ENCODE measurements at regions not wholly inside any gene's neighbourhood (a gene's known extent, or its start where the extent isn't known, plus 50 kb on each side); places are given as distances from the start of the nearest gene placed in this dataset.

- DNase-seq (ENCODE audit: low read depth, low spot score) (no peak), FAIRE-seq (no peak)
- Histone ChIP-seq H3K79me2 (ENCODE audit: control insufficient read depth, insufficient read depth, low read length) (no peaks in the 10 kb centered on the region), H3K4me2 (ENCODE audit: control insufficient read depth, extremely low read depth, insufficient read depth, low read depth, low read length) (no peak overlapping the region), H3K9me1 (ENCODE audit: control insufficient read depth, extremely low read depth, insufficient read depth, low read length) (no peaks in the 10 kb centered on the region), H2AFZ (ENCODE audit: control insufficient read depth, low read length) (no peak overlapping the region), H3K27ac (ENCODE audit: control insufficient read depth, insufficient read depth, low read length) (no peak overlapping the region), H4K20me1 (ENCODE audit: control insufficient read depth, extremely low read depth, insufficient read depth, low read length) (no peaks in the 10 kb centered on the region), H3K27me3 (ENCODE audit: control insufficient read depth, extremely low read depth, insufficient read depth, low read length) (no peaks in the 10 kb centered on the region), H3K9me3 (ENCODE audit: control insufficient read depth, low read depth, low read length) (no peaks in the 10 kb centered on the region), H3K9ac (ENCODE audit: control insufficient read depth, extremely low read depth, insufficient read depth, low read length) (no peak overlapping the region), H3K4me1 (ENCODE audit: control insufficient read depth, extremely low read depth, insufficient read depth, low read length) (no peaks in the 10 kb centered on the region), H3K4me3 (ENCODE audit: control insufficient read depth in 2 of 3, extremely low read depth in 1 of 3, insufficient read depth in 2 of 3, low read depth in 1 of 3, low read length in 3 of 3) (no peak overlapping the region), H3K36me3 (ENCODE audit: control insufficient read depth in 2 of 2, extremely low read depth in 1 of 2, insufficient read depth in 2 of 2, low read length in 2 of 2) (no peaks in the 10 kb centered on the region)
- TF ChIP-seq, protein P1, sequence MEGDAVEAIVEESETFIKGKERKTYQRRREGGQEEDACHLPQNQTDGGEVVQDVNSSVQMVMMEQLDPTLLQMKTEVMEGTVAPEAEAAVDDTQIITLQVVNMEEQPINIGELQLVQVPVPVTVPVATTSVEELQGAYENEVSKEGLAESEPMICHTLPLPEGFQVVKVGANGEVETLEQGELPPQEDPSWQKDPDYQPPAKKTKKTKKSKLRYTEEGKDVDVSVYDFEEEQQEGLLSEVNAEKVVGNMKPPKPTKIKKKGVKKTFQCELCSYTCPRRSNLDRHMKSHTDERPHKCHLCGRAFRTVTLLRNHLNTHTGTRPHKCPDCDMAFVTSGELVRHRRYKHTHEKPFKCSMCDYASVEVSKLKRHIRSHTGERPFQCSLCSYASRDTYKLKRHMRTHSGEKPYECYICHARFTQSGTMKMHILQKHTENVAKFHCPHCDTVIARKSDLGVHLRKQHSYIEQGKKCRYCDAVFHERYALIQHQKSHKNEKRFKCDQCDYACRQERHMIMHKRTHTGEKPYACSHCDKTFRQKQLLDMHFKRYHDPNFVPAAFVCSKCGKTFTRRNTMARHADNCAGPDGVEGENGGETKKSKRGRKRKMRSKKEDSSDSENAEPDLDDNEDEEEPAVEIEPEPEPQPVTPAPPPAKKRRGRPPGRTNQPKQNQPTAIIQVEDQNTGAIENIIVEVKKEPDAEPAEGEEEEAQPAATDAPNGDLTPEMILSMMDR (optimal IDR thresholded peaks at IDR 0.05 in 1 of 3, IDR thresholded peaks at IDR 0.05 in 1 of 3, conservative IDR thresholded peaks at IDR 0.05 in 1 of 3; ENCODE audit: extremely low read depth in 1 of 3, insufficient read depth in 2 of 3, low read length in 3 of 3): no peak
- TF ChIP-seq EZH2 (IDR thresholded peaks at IDR 0.05; ENCODE audit: low read length): no peak
- dilution Hi-C loops (cut with MboI; ENCODE audit: extremely low pct_ligation_motif_present, low sequenced_read_pairs): no loop called here
These were observed 97.8 kb upstream of the TMEM168 start for GRCh38 chr7:112887976-112888375.

DNA sequence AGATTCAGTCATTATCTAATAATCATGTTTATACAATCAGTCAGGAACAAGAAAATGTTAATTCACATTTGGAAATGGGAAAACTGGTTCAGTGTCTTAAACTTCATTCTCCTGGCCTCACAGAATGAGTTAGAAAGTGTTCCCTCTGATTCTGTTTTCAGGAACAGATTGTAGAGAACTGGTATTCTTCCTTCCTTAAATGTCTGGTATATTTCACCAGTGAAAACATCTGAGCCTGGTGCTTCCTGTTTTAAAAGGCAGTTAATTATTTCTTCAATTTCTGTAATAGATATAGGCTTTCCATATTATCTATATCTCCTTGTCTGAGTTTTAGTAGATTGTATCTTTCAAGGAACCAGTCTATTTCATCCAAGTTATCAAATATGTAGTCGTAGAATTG, 97.1 kb upstream of the TMEM168 start:
- DNase-seq (ENCODE audit: low read depth, low spot score) (no peak), FAIRE-seq (no peak)
- no peaks in the 10 kb centered on the region for H4K20me1 ChIP-seq (ENCODE audit: control insufficient read depth, extremely low read depth, insufficient read depth, low read length)
- no peak overlapping the region for H3K4me3 ChIP-seq (ENCODE audit: control insufficient read depth in 2 of 3, extremely low read depth in 1 of 3, insufficient read depth in 2 of 3, low read depth in 1 of 3, low read length in 3 of 3)
- H3K79me2 ChIP-seq (ENCODE audit: control insufficient read depth, insufficient read depth, low read length): no peaks in the 10 kb centered on the region
- H3K27ac ChIP-seq (ENCODE audit: control insufficient read depth, insufficient read depth, low read length): no peak overlapping the region
- no peak overlapping the region for H2AFZ ChIP-seq (ENCODE audit: control insufficient read depth, low read length)
- H3K9ac ChIP-seq (ENCODE audit: control insufficient read depth, extremely low read depth, insufficient read depth, low read length): no peak overlapping the region
- no peaks in the 10 kb centered on the region for H3K27me3 ChIP-seq (ENCODE audit: control insufficient read depth, extremely low read depth, insufficient read depth, low read length)
- TF ChIP-seq EZH2 (IDR thresholded peaks at IDR 0.05; ENCODE audit: low read length): no peak
- TF ChIP-seq, protein P1 (optimal IDR thresholded peaks at IDR 0.05 in 1 of 3, IDR thresholded peaks at IDR 0.05 in 1 of 3, conservative IDR thresholded peaks at IDR 0.05 in 1 of 3; ENCODE audit: extremely low read depth in 1 of 3, insufficient read depth in 2 of 3, low read length in 3 of 3): no peak
- no peak overlapping the region for H3K4me2 ChIP-seq (ENCODE audit: control insufficient read depth, extremely low read depth, insufficient read depth, low read depth, low read length)
- H3K9me3 ChIP-seq (ENCODE audit: control insufficient read depth, low read depth, low read length): no peaks in the 10 kb centered on the region
- H3K9me1 ChIP-seq (ENCODE audit: control insufficient read depth, extremely low read depth, insufficient read depth, low read length): no peaks in the 10 kb centered on the region
- dilution Hi-C loops (cut with MboI; ENCODE audit: extremely low pct_ligation_motif_present, low sequenced_read_pairs): no loop called here
- no peaks in the 10 kb centered on the region for H3K4me1 ChIP-seq (ENCODE audit: control insufficient read depth, extremely low read depth, insufficient read depth, low read length)
- H3K36me3 ChIP-seq (ENCODE audit: control insufficient read depth in 2 of 2, extremely low read depth in 1 of 2, insufficient read depth in 2 of 2, low read length in 2 of 2): no peaks in the 10 kb centered on the region

All from keratinocyte (primary cell).